Hepatocyte (in vitro differentiated cells): ENCODE measurements at regions not wholly inside any gene's neighbourhood (a gene's known extent, or its start where the extent isn't known, plus 50 kb on each side); places are given as distances from the start of the nearest gene placed in this dataset.

Source experiments
- EZH2 ChIP-seq: fragments of 200-600 bp; sonication (generic); IDR thresholded peaks from 2 replicates; pipeline ENCODE4 v1.6.1; 2016; ENCODE audit warnings: antibody characterized with exemption, mild to moderate bottlenecking, borderline replicate concordance
- EZH2phosphoT487 ChIP-seq: fragments of 200-600 bp; sonication (generic); IDR thresholded peaks from one replicate; pipeline ENCODE4 v1.6.1; 2018; ENCODE audit warnings: antibody characterized with exemption, mild to moderate bottlenecking, low read depth, moderate library complexity; ENCODE audit not compliant: unreplicated experiment, severe bottlenecking
- TF ChIP-seq, protein P1 (sequence below): fragments of 200-600 bp; sonication (generic); IDR thresholded peaks from 2 replicates; pipeline ENCODE4 v1.5.1; 2016; ENCODE audit warnings: antibody characterized with exemption, mild to moderate bottlenecking; ENCODE audit not compliant: poor library complexity

GRCh38 chr12:74848006-74848405 is 310.4 kb downstream of the ATXN7L3B start:
- TF ChIP-seq, protein P1, sequence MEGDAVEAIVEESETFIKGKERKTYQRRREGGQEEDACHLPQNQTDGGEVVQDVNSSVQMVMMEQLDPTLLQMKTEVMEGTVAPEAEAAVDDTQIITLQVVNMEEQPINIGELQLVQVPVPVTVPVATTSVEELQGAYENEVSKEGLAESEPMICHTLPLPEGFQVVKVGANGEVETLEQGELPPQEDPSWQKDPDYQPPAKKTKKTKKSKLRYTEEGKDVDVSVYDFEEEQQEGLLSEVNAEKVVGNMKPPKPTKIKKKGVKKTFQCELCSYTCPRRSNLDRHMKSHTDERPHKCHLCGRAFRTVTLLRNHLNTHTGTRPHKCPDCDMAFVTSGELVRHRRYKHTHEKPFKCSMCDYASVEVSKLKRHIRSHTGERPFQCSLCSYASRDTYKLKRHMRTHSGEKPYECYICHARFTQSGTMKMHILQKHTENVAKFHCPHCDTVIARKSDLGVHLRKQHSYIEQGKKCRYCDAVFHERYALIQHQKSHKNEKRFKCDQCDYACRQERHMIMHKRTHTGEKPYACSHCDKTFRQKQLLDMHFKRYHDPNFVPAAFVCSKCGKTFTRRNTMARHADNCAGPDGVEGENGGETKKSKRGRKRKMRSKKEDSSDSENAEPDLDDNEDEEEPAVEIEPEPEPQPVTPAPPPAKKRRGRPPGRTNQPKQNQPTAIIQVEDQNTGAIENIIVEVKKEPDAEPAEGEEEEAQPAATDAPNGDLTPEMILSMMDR = no peak
- TF ChIP-seq EZH2phosphoT487 (no peak), EZH2 (no peak)
